C1 segment of cervical spinal cord (tissue), 14 donors: ENCODE measurements at regions not wholly inside any gene's neighbourhood (a gene's known extent, or its start where the extent isn't known, plus 50 kb on each side); places are given as distances from the start of the nearest gene placed in this dataset.

Experiments
- DNase-seq, 14 donors: peaks; one replicate each; lab custom pipeline; 2025; lab: John Stamatoyannopoulos, UW

DNA sequence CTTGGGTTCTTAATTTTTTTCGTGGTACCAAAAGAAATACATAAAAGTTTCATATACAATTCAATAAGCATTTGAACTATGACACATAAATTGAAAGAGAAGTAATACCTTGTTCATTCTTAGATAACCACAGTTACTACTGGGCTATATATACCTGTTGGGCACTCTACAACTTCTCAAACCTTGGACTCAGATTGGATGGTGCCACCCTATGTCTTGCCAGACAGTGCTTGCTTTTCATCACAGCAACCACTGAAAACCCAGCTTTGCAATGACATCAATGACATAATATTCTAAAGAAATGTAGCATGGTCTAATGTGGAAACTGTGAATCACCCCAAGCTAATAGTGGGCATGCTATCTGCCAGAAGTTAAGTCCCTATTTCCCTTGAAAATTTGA lies 62.8 kb upstream of the DPH5 start:
- no peak for DNase-seq

GRCh38 chr1:101086783-101087182 lies 61.2 kb upstream of the DPH5 start:
- DNase-seq = no peak

DNA sequence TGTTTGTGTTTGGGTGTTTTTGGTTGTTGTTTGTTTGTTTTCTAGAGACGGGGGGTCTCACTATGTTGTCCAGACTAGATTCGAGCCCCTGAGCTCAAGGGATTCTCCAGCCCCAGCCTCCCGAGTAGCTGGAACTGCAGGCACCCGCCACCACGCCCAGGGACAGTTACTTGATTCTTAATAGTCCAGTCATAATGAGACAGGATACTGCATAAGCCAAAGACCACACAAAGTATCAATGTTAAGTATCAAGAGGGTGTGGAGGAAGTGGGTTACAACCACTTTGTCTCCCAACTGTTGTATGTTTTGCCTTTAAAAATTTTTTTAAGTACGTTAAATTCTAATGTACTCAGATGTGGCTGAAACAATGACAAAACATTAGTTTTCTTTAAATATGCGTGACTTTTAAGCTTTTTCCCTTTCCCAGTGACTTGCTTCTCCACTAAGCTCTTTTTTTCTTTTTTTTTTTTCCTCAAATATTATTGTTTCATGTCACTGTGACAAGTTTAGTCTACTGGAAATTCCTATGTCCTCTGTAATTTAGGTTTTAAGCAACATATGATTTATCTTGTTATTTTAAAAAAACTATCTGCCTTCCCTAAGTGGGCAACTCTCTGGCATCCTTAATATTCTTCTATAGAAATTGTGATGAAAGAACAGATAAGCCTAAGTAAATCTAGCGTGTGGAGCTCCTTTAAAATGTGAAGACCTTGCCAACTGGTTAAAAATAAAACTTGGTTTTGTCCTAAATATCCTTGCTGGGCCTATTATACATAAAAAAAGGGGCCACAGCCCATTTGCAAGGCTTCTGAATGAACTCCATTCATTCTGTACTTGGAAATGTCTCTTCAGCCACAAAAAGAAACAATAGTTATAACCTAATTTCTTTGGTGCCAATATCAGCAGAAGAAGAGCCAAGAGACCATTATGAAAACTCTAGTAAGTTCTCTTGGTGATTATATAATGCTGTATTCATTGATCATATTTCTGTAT lies 56.2 kb upstream of the DPH5 start:
- no peak for DNase-seq

DNA sequence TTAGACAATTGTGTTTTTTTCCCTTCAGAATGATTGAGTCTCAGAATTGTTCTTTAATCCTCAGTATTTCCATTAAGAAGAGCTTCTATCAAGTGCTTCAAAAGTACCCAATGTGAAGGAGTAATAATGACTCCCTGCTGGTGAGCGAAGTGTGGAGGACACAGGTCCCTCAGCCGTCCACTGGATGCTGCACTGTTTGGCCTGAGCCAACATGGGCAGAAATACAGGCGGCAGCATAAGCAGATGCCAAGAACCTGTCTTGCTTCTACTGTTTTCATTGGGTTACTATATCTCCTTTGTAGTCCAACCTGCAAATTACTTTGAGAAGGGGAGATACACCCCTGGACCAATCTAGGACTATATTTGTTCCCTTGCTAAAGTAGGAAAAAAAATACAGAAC lies 55.3 kb upstream of the DPH5 start:
- no peak for DNase-seq

DNA sequence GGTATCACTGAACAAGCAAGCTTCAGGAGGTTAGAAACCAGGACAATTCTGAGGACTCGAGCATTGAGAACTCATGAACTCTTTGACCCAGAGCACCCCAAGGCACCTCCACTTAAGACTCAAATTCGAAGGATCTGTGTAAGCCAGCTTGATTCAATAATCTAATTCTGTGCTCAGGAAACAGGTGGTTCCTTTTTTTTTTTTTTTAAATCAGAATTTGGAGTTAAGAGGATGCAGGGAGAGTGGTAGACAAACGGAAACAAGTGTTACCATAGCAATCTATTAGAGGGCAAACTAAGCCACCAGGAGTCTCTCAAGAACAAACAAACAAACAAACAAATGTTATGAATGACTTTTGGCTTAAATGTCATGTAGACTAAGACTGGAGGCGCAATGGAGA lies 53.8 kb upstream of the DPH5 start:
- DNase-seq = no peak

DNA sequence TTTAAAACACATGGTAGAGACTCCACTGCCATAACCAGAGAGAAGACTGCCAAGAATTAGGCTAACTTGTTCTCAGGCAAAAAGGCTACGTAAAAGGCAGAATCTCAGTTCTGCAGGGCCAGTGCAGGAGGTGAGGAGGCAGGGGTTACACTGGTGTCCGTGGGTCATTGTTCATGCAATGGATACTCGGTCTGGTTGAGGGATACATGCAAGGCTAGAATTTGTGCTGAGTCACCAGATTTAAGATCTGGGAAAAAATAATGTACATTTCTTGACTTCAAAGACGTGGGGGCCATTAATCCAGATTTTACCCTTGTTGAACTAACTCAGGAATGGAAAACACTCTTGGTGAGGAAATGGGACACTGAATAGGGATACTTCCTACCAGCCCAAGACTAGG lies 52.3 kb upstream of the DPH5 start:
- DNase-seq = no peak

- no peak for DNase-seq
Measured at GRCh38 chr1:101075926-101076325, 50.3 kb upstream of the DPH5 start.
